ENCODE measurements at regions not wholly inside any gene's neighbourhood (a gene's known extent, or its start where the extent isn't known, plus 50 kb on each side); places are given as distances from the start of the nearest gene placed in this dataset.

GRCh38 chr12:47353508-47353907 lies 273.7 kb upstream of the AMIGO2 start:
- Histone ChIP-seq H3K9me3 (no peaks in the 10 kb centered on the region), H3K4me3 (no peak overlapping the region), H3K27me3 (no peaks in the 10 kb centered on the region), H3K36me3 (no peaks in the 10 kb centered on the region), H3K27ac (no peak overlapping the region), H3K4me1 (ENCODE audit: insufficient read depth) (no peaks in the 10 kb centered on the region)
- no peak for TF ChIP-seq EP300 (IDR thresholded peaks at IDR 0.05)
- TF ChIP-seq CTCF (IDR thresholded peaks at IDR 0.05) = no peak
- no peak for TF ChIP-seq POLR2A (IDR thresholded peaks at IDR 0.05)
- intact Hi-C loops (cut with DNase I) = no loop called here
- no peak for DNase-seq
- WGBS, 3 donors = 62 to 86% (median 71%) methylated on average over 6 of the region's 6 CpGs

DNA sequence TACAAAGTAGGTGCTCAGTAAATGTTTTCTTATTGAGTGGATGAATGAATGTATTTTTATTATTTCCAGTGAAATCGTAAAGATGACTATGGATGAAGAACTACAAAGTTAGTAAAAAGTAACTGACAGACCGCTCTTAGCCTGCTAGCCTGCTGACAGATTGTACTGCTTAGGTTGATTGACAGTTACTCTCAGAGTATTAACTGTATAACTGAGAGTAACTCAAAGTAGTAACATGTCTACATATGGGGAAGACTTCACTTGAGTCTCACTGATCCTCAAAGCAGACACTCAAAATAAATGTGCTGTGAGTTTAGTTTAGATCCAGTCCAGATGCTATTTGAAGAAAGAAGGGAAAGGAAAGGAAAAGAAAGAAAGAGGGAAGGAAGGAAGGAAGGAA lies 272.3 kb upstream of the AMIGO2 start:
- no peak overlapping the region for H3K4me3 ChIP-seq
- 96 to 98% (median 98%) methylated on average over 2 of the region's 2 CpGs for WGBS, 3 donors
- TF ChIP-seq EP300 (IDR thresholded peaks at IDR 0.05) (no peak), POLR2A (IDR thresholded peaks at IDR 0.05) (no peak), CTCF (IDR thresholded peaks at IDR 0.05) (no peak)
- DNase-seq = no peak
- no peaks in the 10 kb centered on the region for H3K4me1 ChIP-seq (ENCODE audit: insufficient read depth)
- H3K9me3 ChIP-seq = no peaks in the 10 kb centered on the region
- H3K36me3 ChIP-seq = no peaks in the 10 kb centered on the region
- H3K27ac ChIP-seq = no peak overlapping the region
- no peaks in the 10 kb centered on the region for H3K27me3 ChIP-seq
- intact Hi-C loops (cut with DNase I) = no loop called here

DNA sequence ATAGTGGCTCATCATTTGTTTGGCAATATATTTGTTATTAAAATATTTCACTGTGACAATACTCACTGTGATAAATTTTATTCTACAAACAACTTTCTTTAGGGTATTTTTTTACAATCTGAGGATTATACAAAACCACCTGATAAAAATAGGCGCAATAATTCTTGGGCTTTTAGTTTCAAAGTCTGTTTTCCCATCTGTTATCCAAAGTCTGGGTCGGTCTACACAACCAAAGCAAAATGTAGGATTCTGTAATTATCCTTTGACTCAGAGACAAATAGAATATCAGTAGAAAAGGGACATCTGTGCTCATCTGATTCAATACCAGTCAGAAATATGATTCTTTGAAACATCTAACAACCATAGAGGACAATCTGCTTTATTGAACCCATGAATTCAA lies 271.8 kb upstream of the AMIGO2 start:
- intact Hi-C loops (cut with DNase I) = no loop called here
- H3K9me3 ChIP-seq = no peaks in the 10 kb centered on the region
- TF ChIP-seq EP300 (IDR thresholded peaks at IDR 0.05) (no peak), CTCF (IDR thresholded peaks at IDR 0.05) (no peak), POLR2A (IDR thresholded peaks at IDR 0.05) (no peak)
- H3K27me3 ChIP-seq = no peaks in the 10 kb centered on the region
- no peak overlapping the region for H3K4me3 ChIP-seq
- H3K36me3 ChIP-seq = no peaks in the 10 kb centered on the region
- H3K27ac ChIP-seq = no peak overlapping the region
- no peaks in the 10 kb centered on the region for H3K4me1 ChIP-seq (ENCODE audit: insufficient read depth)
- 73 to 84% (median 79%) methylated on average over 2 of the region's 2 CpGs for WGBS, 3 donors
- DNase-seq = no peak

GRCh38 chr12:47350062-47350408 lies 270.3 kb upstream of the AMIGO2 start:
- no peak overlapping the region for H3K4me3 ChIP-seq
- H3K36me3 ChIP-seq = no peaks in the 10 kb centered on the region
- DNase-seq = no peak
- no peaks in the 10 kb centered on the region for H3K4me1 ChIP-seq (ENCODE audit: insufficient read depth)
- intact Hi-C loops (cut with DNase I) = no loop called here
- H3K27ac ChIP-seq = no peak overlapping the region
- H3K27me3 ChIP-seq = no peaks in the 10 kb centered on the region
- TF ChIP-seq EP300 (IDR thresholded peaks at IDR 0.05) = no peak
- no peak for TF ChIP-seq CTCF (IDR thresholded peaks at IDR 0.05)
- TF ChIP-seq POLR2A (IDR thresholded peaks at IDR 0.05) = no peak
- H3K9me3 ChIP-seq = no peaks in the 10 kb centered on the region
